ENCODE measurements at regions not wholly inside any gene's neighbourhood (a gene's known extent, or its start where the extent isn't known, plus 50 kb on each side); places are given as distances from the start of the nearest gene placed in this dataset.

DNA sequence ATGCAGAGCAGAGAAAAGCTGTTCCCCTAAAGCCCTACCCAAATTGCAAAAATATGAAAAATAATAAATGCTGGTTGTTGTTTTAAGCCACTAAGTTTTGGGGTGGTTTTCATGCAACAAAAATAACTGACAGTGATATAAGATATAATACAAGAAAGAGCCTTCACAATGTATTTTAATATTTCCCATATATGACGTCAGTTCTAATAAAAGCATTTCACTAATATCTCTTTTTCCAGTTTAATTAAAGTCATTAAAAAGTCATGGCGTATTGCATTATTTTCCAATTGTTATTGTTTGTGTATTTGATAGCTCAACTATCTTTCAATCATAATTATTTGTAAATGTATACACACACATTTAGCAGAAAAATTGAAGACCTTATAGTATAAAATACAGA lies 134.7 kb upstream of the EPHA7 start:
- no peak overlapping the region for H3K27ac ChIP-seq (ENCODE audit: low read depth, low read length)
- H3K27me3 ChIP-seq (ENCODE audit: insufficient read depth, low read length): no peaks in the 10 kb centered on the region
- no peaks in the 10 kb centered on the region for H3K9me3 Mint-ChIP-seq (ENCODE audit: unreplicated experiment)
- H3K4me2 ChIP-seq (ENCODE audit: low read length): no peak overlapping the region
- H3K36me3 Mint-ChIP-seq (ENCODE audit: low read depth, unreplicated experiment): no peaks in the 10 kb centered on the region
- H3K4me3 Mint-ChIP-seq (ENCODE audit: unreplicated experiment): no peak overlapping the region
- no peaks in the 10 kb centered on the region for H3K79me2 ChIP-seq (ENCODE audit: insufficient read depth, low read length)
- no peak overlapping the region for H3K4me3 ChIP-seq (ENCODE audit: insufficient read depth, low read depth, low read length)
- H2AFZ ChIP-seq (ENCODE audit: low read depth, low read length): no peak overlapping the region
- FAIRE-seq: no peak
- no peak overlapping the region for H3K27ac Mint-ChIP-seq (ENCODE audit: unreplicated experiment)
- no peak for TF ChIP-seq EZH2 (IDR thresholded peaks at IDR 0.05; ENCODE audit: insufficient read depth, low read length)
- TF ChIP-seq, protein P1, sequence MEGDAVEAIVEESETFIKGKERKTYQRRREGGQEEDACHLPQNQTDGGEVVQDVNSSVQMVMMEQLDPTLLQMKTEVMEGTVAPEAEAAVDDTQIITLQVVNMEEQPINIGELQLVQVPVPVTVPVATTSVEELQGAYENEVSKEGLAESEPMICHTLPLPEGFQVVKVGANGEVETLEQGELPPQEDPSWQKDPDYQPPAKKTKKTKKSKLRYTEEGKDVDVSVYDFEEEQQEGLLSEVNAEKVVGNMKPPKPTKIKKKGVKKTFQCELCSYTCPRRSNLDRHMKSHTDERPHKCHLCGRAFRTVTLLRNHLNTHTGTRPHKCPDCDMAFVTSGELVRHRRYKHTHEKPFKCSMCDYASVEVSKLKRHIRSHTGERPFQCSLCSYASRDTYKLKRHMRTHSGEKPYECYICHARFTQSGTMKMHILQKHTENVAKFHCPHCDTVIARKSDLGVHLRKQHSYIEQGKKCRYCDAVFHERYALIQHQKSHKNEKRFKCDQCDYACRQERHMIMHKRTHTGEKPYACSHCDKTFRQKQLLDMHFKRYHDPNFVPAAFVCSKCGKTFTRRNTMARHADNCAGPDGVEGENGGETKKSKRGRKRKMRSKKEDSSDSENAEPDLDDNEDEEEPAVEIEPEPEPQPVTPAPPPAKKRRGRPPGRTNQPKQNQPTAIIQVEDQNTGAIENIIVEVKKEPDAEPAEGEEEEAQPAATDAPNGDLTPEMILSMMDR (IDR thresholded peaks at IDR 0.05; ENCODE audit: insufficient read depth, low read depth, low read length): no peak
- no peaks in the 10 kb centered on the region for H3K4me1 Mint-ChIP-seq (ENCODE audit: low read depth, unreplicated experiment)
- no peaks in the 10 kb centered on the region for H3K4me1 ChIP-seq (ENCODE audit: insufficient read depth, low read length)
- no peaks in the 10 kb centered on the region for H4K20me1 ChIP-seq (ENCODE audit: insufficient read depth, low read length)
- no peaks in the 10 kb centered on the region for H3K36me3 ChIP-seq (ENCODE audit: insufficient read depth, low read length)
- H3K9me3 ChIP-seq (ENCODE audit: insufficient read depth, low read depth, low read length): no peaks in the 10 kb centered on the region
- H3K9ac ChIP-seq (ENCODE audit: low read length): no peak overlapping the region
- no peaks in the 10 kb centered on the region for H3K27me3 Mint-ChIP-seq (ENCODE audit: low read depth, unreplicated experiment)
- no peak for DNase-seq (ENCODE audit: low read depth)

DNA sequence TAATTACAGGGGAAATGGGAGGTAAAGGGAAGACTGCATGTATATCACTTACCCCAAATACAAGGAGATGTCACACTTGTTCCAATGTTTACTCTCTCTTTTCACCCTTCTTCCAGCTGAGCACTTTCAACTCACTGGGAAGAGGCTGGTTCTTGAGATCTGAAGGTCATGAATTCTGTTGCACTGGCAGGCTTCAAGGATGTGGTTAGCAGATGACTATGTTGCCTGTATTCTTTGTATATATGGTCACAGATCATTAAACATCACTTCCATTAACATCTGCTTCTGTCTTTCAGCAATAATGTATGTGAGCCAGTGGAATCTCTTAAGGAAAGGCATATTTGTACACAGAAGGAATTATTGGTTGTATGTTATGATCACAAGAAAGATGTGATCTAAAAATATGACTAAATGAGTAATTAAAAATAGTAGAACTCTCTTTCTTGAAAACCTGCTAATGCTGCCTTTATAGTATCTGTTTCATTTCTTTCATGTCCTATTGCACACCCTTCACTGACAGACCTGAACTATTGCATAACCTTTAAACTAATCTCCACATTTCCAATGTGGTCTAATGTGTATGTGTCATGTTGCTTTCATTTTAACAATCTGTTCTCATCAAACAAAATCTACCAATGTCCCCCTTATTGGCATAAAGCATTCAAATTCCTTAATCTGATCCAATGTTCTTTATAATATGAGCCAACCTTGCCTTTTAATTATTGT lies 131.4 kb upstream of the EPHA7 start:
- DNase-seq (ENCODE audit: low read depth): no peak
- Histone ChIP-seq H3K79me2 (ENCODE audit: insufficient read depth, low read length) (no peaks in the 10 kb centered on the region), H3K36me3 (ENCODE audit: insufficient read depth, low read length) (no peaks in the 10 kb centered on the region)

DNA sequence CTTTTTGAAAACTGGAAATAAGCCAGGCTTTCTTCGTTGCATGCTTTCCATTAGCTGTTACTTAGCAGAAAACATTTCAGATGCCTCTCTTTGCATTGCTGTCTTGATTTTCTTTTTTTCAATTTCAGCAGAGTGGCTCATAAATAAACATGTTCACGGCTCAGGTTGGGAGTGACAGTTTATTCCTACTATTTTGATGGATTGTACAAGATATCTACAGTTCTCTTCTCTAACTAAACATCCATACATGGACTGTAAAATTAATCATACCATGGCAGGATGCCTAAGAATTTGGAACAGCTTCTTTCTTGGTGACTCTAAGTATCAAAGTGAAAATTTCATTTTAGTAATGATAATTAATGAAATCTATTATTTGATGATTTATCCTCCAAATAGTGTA lies 130.5 kb upstream of the EPHA7 start:
- H3K27ac ChIP-seq (ENCODE audit: low read depth, low read length): no peak overlapping the region
- Mint-ChIP-seq H3K9me3 (ENCODE audit: unreplicated experiment) (peaks cover 7% of the 10 kb centered on the region), H3K27ac (ENCODE audit: unreplicated experiment) (no peak overlapping the region), H3K4me3 (ENCODE audit: unreplicated experiment) (no peak overlapping the region), H3K36me3 (ENCODE audit: low read depth, unreplicated experiment) (no peaks in the 10 kb centered on the region), H3K27me3 (ENCODE audit: low read depth, unreplicated experiment) (no peaks in the 10 kb centered on the region), H3K4me1 (ENCODE audit: low read depth, unreplicated experiment) (no peaks in the 10 kb centered on the region)
- H3K9me3 ChIP-seq (ENCODE audit: insufficient read depth, low read depth, low read length): no peaks in the 10 kb centered on the region
- no peak for DNase-seq (ENCODE audit: low read depth)
- H4K20me1 ChIP-seq (ENCODE audit: insufficient read depth, low read length): no peaks in the 10 kb centered on the region
- FAIRE-seq: no peak
- no peak overlapping the region for H3K4me2 ChIP-seq (ENCODE audit: low read length)
- no peaks in the 10 kb centered on the region for H3K79me2 ChIP-seq (ENCODE audit: insufficient read depth, low read length)
- H3K9ac ChIP-seq (ENCODE audit: low read length): no peak overlapping the region
- H2AFZ ChIP-seq (ENCODE audit: low read depth, low read length): no peak overlapping the region
- no peaks in the 10 kb centered on the region for H3K27me3 ChIP-seq (ENCODE audit: insufficient read depth, low read length)
- TF ChIP-seq, protein P1 (IDR thresholded peaks at IDR 0.05; ENCODE audit: insufficient read depth, low read depth, low read length): no peak
- no peak for TF ChIP-seq EZH2 (IDR thresholded peaks at IDR 0.05; ENCODE audit: insufficient read depth, low read length)
- no peaks in the 10 kb centered on the region for H3K4me1 ChIP-seq (ENCODE audit: insufficient read depth, low read length)
- no peak overlapping the region for H3K4me3 ChIP-seq (ENCODE audit: insufficient read depth, low read depth, low read length)
- no peaks in the 10 kb centered on the region for H3K36me3 ChIP-seq (ENCODE audit: insufficient read depth, low read length)

More for the DNA sequence above, 131.4 kb upstream of the EPHA7 start:
- no peak for FAIRE-seq
- Histone ChIP-seq H3K9ac (ENCODE audit: low read length) (no peak overlapping the region), H3K27ac (ENCODE audit: low read depth, low read length) (no peak overlapping the region), H3K27me3 (ENCODE audit: insufficient read depth, low read length) (no peaks in the 10 kb centered on the region), H4K20me1 (ENCODE audit: insufficient read depth, low read length) (no peaks in the 10 kb centered on the region), H3K9me3 (ENCODE audit: insufficient read depth, low read depth, low read length) (no peaks in the 10 kb centered on the region), H3K4me1 (ENCODE audit: insufficient read depth, low read length) (no peaks in the 10 kb centered on the region), H3K4me2 (ENCODE audit: low read length) (no peak overlapping the region), H2AFZ (ENCODE audit: low read depth, low read length) (no peak overlapping the region), H3K4me3 (ENCODE audit: insufficient read depth, low read depth, low read length) (no peak overlapping the region)
- no peak for TF ChIP-seq EZH2 (IDR thresholded peaks at IDR 0.05; ENCODE audit: insufficient read depth, low read length)
- TF ChIP-seq, protein P1 (IDR thresholded peaks at IDR 0.05; ENCODE audit: insufficient read depth, low read depth, low read length): no peak
- H3K4me1 Mint-ChIP-seq (ENCODE audit: low read depth, unreplicated experiment): no peaks in the 10 kb centered on the region
- no peak overlapping the region for H3K27ac Mint-ChIP-seq (ENCODE audit: unreplicated experiment)
- H3K4me3 Mint-ChIP-seq (ENCODE audit: unreplicated experiment): no peak overlapping the region
- H3K36me3 Mint-ChIP-seq (ENCODE audit: low read depth, unreplicated experiment): no peaks in the 10 kb centered on the region
- H3K27me3 Mint-ChIP-seq (ENCODE audit: low read depth, unreplicated experiment): no peaks in the 10 kb centered on the region
- H3K9me3 Mint-ChIP-seq (ENCODE audit: unreplicated experiment): peaks cover 7% of the 10 kb centered on the region

Measured in astrocyte (in vitro differentiated cells and primary cell).